ENCODE measurements at regions not wholly inside any gene's neighbourhood (a gene's known extent, or its start where the extent isn't known, plus 50 kb on each side); places are given as distances from the start of the nearest gene placed in this dataset.
"Not testable (repeated sequence)": the region's sequence is repeated elsewhere in the genome, so short reads cannot be mapped to it uniquely, and the experiment has no call there.

DNA sequence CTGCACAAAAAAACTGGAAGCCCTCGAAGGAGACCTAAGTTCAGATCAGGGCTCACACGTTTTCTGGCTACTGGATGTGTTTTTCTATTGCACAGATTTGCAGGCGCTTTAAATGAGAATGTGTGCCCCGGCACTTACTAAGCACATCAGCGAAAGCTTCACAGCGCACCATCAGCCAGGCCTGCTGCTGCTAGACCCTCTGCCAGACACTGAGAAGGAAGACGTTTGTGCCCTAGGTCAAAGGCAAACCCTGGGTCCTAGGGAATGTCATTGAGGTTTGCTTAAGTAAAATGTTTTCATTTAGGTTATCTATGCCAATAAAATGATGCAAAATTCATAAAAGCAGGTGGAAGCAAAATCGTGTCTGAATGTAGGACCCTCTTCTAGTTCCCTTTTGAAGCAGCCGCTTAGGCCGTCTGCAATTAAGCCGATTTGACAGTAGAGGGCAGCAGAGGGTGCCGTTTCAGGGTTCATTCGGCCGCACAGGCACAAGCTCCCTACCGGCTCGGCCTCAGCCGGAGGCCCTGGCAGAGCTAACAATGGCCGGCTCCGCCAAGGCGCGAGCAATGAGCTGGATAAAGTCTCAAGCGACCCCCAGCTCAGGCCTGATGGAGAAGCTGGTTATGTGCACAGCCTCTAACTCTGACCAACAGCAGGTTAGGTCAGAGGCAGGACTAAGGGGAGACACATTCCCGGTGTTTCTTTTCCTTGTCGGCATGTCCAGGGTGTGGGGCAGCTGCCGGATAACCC lies 107.2 kb upstream of the FOXA2 start:
- no peaks in the 10 kb centered on the region for H3K36me3 ChIP-seq (ENCODE audit: control insufficient read depth in 2 of 2, insufficient read depth in 2 of 2, low read length in 2 of 2)
- no peaks in the 10 kb centered on the region for H3K9me3 ChIP-seq (ENCODE audit: control insufficient read depth in 2 of 2, low read length in 2 of 2)
- no peak overlapping the region for H3K27ac ChIP-seq (ENCODE audit: low read length)
- H3K27me3 ChIP-seq (ENCODE audit: control insufficient read depth in 1 of 2, insufficient read depth in 2 of 2, low read length in 2 of 2) = peaks cover 2 to 3% of the 10 kb centered on the region in 2 donors
- peaks cover 6% of the 10 kb centered on the region for H3K4me1 ChIP-seq (ENCODE audit: control insufficient read depth, insufficient read depth, low read length)
- H3K9ac ChIP-seq (ENCODE audit: low read length in 2 of 2) = no peak overlapping the region
- H3K4me3 ChIP-seq (ENCODE audit: low read length in 2 of 2) = peak overlapping the region; percentile 48 to 61

DNA sequence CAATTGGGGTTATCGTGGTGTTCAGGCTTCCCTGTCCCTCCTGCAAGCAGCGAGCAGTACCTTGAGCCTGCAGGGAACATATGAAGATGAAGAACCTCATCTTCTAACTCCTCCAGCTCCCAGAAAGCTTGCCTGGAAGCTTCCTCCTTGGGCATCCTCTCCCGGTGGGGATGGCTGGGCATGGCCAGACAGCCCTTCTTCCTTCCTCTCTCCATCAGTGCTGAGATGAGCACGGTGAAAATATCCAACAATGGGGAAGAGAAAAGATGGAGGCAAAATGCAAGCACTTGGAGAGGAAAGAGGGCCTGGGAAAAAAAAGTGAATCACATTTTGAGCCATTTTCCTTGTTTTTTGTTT lies 107.7 kb upstream of the FOXA2 start:
- H3K9me3 ChIP-seq (ENCODE audit: control insufficient read depth in 2 of 2, low read length in 2 of 2) = no peaks in the 10 kb centered on the region
- H3K36me3 ChIP-seq (ENCODE audit: control insufficient read depth in 2 of 2, insufficient read depth in 2 of 2, low read length in 2 of 2) = no peaks in the 10 kb centered on the region
- H3K27ac ChIP-seq (ENCODE audit: low read length) = no peak overlapping the region
- no peak overlapping the region for H3K9ac ChIP-seq (ENCODE audit: low read length in 2 of 2)
- peaks cover 6% of the 10 kb centered on the region for H3K4me1 ChIP-seq (ENCODE audit: control insufficient read depth, insufficient read depth, low read length)
- peaks cover 2 to 3% of the 10 kb centered on the region in 2 donors for H3K27me3 ChIP-seq (ENCODE audit: control insufficient read depth in 1 of 2, insufficient read depth in 2 of 2, low read length in 2 of 2)
- H3K4me3 ChIP-seq (ENCODE audit: low read length in 2 of 2) = peak overlapping the region; percentile 48 to 61

DNA sequence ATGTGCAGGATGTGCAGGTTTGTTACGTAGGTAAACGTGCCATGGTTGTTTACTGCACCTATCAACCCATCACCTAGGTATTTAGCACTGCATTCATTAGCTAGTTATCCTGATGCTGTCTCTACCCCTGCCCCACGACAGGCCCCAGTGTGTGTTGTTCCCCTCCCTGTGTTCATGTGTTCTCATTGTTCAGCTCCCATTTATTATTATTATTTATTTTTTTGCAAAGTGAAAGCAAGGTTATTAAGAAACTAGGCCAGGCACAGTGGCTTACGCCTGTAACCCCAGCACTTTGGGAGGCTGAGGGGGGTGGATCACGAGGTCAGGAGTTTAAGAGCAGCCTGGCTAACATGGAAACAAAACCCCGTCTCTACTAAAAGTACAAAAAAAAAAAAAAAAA lies 108.2 kb upstream of the FOXA2 start:
- not testable (repeated sequence) for H3K4me3 ChIP-seq (ENCODE audit: low read length in 2 of 2); H3K9me3 ChIP-seq (ENCODE audit: control insufficient read depth in 2 of 2, low read length in 2 of 2); H3K27me3 ChIP-seq (ENCODE audit: control insufficient read depth in 1 of 2, insufficient read depth in 2 of 2, low read length in 2 of 2); H3K36me3 ChIP-seq (ENCODE audit: control insufficient read depth in 2 of 2, insufficient read depth in 2 of 2, low read length in 2 of 2); H3K4me1 ChIP-seq (ENCODE audit: control insufficient read depth, insufficient read depth, low read length); H3K9ac ChIP-seq (ENCODE audit: low read length in 2 of 2); H3K27ac ChIP-seq (ENCODE audit: low read length)

- Histone ChIP-seq H3K4me3 (ENCODE audit: low read length in 2 of 2) (no peak overlapping the region), H3K9ac (ENCODE audit: low read length in 2 of 2) (no peak overlapping the region), H3K27ac (ENCODE audit: low read length) (no peak overlapping the region), H3K9me3 (ENCODE audit: control insufficient read depth in 2 of 2, low read length in 2 of 2) (peaks cover 1 to 5% of the 10 kb centered on the region in 2 donors), H3K27me3 (ENCODE audit: control insufficient read depth in 1 of 2, insufficient read depth in 2 of 2, low read length in 2 of 2) (no peaks in the 10 kb centered on the region), H3K36me3 (ENCODE audit: control insufficient read depth in 2 of 2, insufficient read depth in 2 of 2, low read length in 2 of 2) (no peaks in the 10 kb centered on the region), H3K4me1 (ENCODE audit: control insufficient read depth, insufficient read depth, low read length) (peaks cover 7% of the 10 kb centered on the region)
Measured at GRCh38 chr20:22696759-22697158, 112.4 kb upstream of the FOXA2 start.

- Histone ChIP-seq H3K27ac (ENCODE audit: low read length) (no peak overlapping the region), H3K27me3 (ENCODE audit: control insufficient read depth in 1 of 2, insufficient read depth in 2 of 2, low read length in 2 of 2) (no peaks in the 10 kb centered on the region), H3K4me3 (ENCODE audit: low read length in 2 of 2) (no peak overlapping the region), H3K4me1 (ENCODE audit: control insufficient read depth, insufficient read depth, low read length) (peaks cover 3% of the 10 kb centered on the region), H3K36me3 (ENCODE audit: control insufficient read depth in 2 of 2, insufficient read depth in 2 of 2, low read length in 2 of 2) (no peaks in the 10 kb centered on the region), H3K9me3 (ENCODE audit: control insufficient read depth in 2 of 2, low read length in 2 of 2) (peaks cover 4 to 10% of the 10 kb centered on the region in 2 donors), H3K9ac (ENCODE audit: low read length in 2 of 2) (no peak overlapping the region)
Measured at GRCh38 chr20:22698259-22698842, 114.0 kb upstream of the FOXA2 start.

DNA sequence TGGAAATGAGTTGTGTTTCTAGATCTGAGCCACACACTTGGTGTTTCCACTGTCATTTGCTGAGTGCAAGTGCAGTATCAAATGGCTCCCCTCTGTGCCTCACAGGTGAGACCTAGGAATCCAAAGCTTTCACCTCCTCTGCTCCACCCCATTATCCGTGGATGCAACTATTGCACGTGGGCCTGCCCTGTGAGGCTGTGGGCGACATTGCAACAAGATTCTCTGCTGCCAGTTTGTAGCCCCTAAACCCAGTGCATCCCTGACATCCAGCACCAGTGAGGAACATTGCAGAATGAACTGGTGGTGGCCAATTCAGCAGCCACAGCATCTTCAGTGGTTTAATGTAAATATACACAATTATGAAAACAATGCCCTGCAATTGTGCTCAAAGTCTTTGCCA lies 115.0 kb upstream of the FOXA2 start:
- peaks cover 3% of the 10 kb centered on the region for H3K4me1 ChIP-seq (ENCODE audit: control insufficient read depth, insufficient read depth, low read length)
- no peaks in the 10 kb centered on the region for H3K27me3 ChIP-seq (ENCODE audit: control insufficient read depth in 1 of 2, insufficient read depth in 2 of 2, low read length in 2 of 2)
- H3K9me3 ChIP-seq (ENCODE audit: control insufficient read depth in 2 of 2, low read length in 2 of 2) = peaks cover 4 to 10% of the 10 kb centered on the region in 2 donors
- H3K4me3 ChIP-seq (ENCODE audit: low read length in 2 of 2) = no peak overlapping the region
- no peak overlapping the region for H3K27ac ChIP-seq (ENCODE audit: low read length)
- H3K9ac ChIP-seq (ENCODE audit: low read length in 2 of 2) = no peak overlapping the region
- no peaks in the 10 kb centered on the region for H3K36me3 ChIP-seq (ENCODE audit: control insufficient read depth in 2 of 2, insufficient read depth in 2 of 2, low read length in 2 of 2)

DNA sequence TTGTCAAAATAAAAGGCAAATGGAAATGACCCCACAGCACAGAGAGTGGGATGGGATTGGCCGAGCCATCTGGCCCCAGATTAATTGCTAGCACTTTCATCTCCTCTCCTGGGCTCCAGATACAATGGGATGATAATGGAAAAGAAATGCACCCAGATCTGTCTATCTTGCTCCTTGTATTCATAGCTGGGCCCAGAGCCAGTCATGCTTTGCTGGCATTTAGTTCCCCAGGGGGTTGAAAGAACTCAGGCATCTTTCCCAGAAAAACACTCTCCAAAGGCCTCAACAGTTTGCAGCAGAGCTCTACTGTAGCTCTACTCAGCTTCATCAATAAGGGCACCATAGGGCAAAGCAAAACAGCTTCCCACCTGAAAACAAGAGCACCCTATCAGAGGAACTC lies 116.0 kb upstream of the FOXA2 start:
- peaks cover 4 to 10% of the 10 kb centered on the region in 2 donors for H3K9me3 ChIP-seq (ENCODE audit: control insufficient read depth in 2 of 2, low read length in 2 of 2)
- H3K36me3 ChIP-seq (ENCODE audit: control insufficient read depth in 2 of 2, insufficient read depth in 2 of 2, low read length in 2 of 2) = no peaks in the 10 kb centered on the region
- H3K9ac ChIP-seq (ENCODE audit: low read length in 2 of 2) = no peak overlapping the region
- no peak overlapping the region for H3K27ac ChIP-seq (ENCODE audit: low read length)
- H3K27me3 ChIP-seq (ENCODE audit: control insufficient read depth in 1 of 2, insufficient read depth in 2 of 2, low read length in 2 of 2) = no peaks in the 10 kb centered on the region
- no peak overlapping the region for H3K4me3 ChIP-seq (ENCODE audit: low read length in 2 of 2)
- peaks cover 3% of the 10 kb centered on the region for H3K4me1 ChIP-seq (ENCODE audit: control insufficient read depth, insufficient read depth, low read length)

DNA sequence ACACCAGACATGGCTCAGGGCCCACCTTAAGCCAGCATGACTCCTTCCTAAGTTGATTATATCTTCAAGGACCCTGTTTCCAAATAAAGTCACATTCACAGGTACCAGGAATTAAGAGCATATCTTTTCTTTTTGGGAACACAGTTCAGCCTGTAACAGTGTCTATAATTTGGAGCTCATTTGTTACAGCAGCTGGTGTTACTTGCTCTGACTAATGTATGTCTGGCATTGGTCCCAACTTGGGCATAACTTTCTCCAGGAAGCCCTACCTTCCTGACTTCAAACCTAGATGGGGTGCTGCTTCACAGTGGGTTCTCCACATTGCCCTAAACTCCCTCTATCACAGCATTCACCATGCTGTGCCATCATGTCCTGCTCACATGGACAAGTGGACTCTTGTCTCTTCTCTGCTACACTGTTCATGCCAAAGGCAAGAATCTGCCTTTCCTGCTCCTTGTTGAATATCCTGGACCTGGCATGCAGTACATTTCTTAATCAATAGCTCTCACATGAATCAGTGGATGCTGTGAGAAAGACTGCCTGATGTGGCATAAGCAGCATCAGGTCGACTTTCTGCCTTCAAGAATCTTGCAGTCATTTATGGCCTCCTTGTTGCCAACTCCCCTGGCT lies 117.4 kb upstream of the FOXA2 start:
- no peaks in the 10 kb centered on the region for H3K27me3 ChIP-seq (ENCODE audit: control insufficient read depth in 1 of 2, insufficient read depth in 2 of 2, low read length in 2 of 2)
- H3K9ac ChIP-seq (ENCODE audit: low read length in 2 of 2) = no peak overlapping the region
- no peak overlapping the region for H3K4me3 ChIP-seq (ENCODE audit: low read length in 2 of 2)
- H3K36me3 ChIP-seq (ENCODE audit: control insufficient read depth in 2 of 2, insufficient read depth in 2 of 2, low read length in 2 of 2) = no peaks in the 10 kb centered on the region
- H3K4me1 ChIP-seq (ENCODE audit: control insufficient read depth, insufficient read depth, low read length) = peaks cover 3% of the 10 kb centered on the region
- no peak overlapping the region for H3K27ac ChIP-seq (ENCODE audit: low read length)
- H3K9me3 ChIP-seq (ENCODE audit: control insufficient read depth in 2 of 2, low read length in 2 of 2) = peaks cover 4 to 10% of the 10 kb centered on the region in 2 donors

DNA sequence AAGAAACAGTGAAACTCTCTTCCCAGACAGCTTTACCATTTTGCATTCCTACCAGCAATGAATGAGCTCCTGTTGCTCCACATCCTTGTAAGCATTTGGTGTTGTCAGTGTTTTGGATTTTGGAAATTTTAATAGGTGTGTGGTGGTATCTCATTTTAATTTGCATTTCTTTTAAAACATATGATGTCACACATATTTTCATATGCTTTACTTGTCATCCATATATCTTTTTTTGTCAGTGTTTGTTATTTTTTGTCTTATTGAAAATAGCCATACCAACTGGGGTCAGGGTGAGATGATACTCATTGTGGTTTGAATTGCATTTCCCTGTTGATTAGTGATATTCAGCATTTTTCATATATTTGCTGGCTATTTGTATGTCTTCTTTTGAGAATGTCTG lies 119.5 kb upstream of the FOXA2 start:
- Histone ChIP-seq H3K9me3 (ENCODE audit: control insufficient read depth in 2 of 2, low read length in 2 of 2) (peaks cover 4 to 10% of the 10 kb centered on the region in 2 donors), H3K27ac (ENCODE audit: low read length) (no peak overlapping the region), H3K9ac (ENCODE audit: low read length in 2 of 2) (no peak overlapping the region), H3K4me3 (ENCODE audit: low read length in 2 of 2) (no peak overlapping the region), H3K36me3 (ENCODE audit: control insufficient read depth in 2 of 2, insufficient read depth in 2 of 2, low read length in 2 of 2) (no peaks in the 10 kb centered on the region), H3K4me1 (ENCODE audit: control insufficient read depth, insufficient read depth, low read length) (peaks cover 3% of the 10 kb centered on the region), H3K27me3 (ENCODE audit: control insufficient read depth in 1 of 2, insufficient read depth in 2 of 2, low read length in 2 of 2) (no peaks in the 10 kb centered on the region)

GRCh38 chr20:22711971-22712755 lies 127.8 kb upstream of the FOXA2 start:
- no peak overlapping the region for H3K9ac ChIP-seq (ENCODE audit: low read length in 2 of 2)
- H3K4me3 ChIP-seq (ENCODE audit: low read length in 2 of 2) = no peak overlapping the region
- H3K27me3 ChIP-seq (ENCODE audit: control insufficient read depth in 1 of 2, insufficient read depth in 2 of 2, low read length in 2 of 2) = no peaks in the 10 kb centered on the region
- no peaks in the 10 kb centered on the region for H3K36me3 ChIP-seq (ENCODE audit: control insufficient read depth in 2 of 2, insufficient read depth in 2 of 2, low read length in 2 of 2)
- no peaks in the 10 kb centered on the region for H3K9me3 ChIP-seq (ENCODE audit: control insufficient read depth in 2 of 2, low read length in 2 of 2)
- H3K4me1 ChIP-seq (ENCODE audit: control insufficient read depth, insufficient read depth, low read length) = no peaks in the 10 kb centered on the region
- H3K27ac ChIP-seq (ENCODE audit: low read length) = no peak overlapping the region

Data from stomach smooth muscle (tissue), 2 donors.